Large intestine (tissue), 3 donors: ENCODE measurements at regions not wholly inside any gene's neighbourhood (a gene's known extent, or its start where the extent isn't known, plus 50 kb on each side); places are given as distances from the start of the nearest gene placed in this dataset.

Source experiments
- DNase-seq, 2 donors: peaks; one replicate each; pipeline versions ENCODE4 v3.0.0 to v3.0.0-alpha.2; 2013
- H3K27ac ChIP-seq: one replicate; pipeline ENCODE4 v1.5.1; 2013; ENCODE audit warnings: low read length
- H3K27me3 ChIP-seq: 2 replicates; pipeline ENCODE4 v1.6.1; 2013; ENCODE audit warnings: low read length; ENCODE audit not compliant: control insufficient read depth, insufficient read depth
- H3K36me3 ChIP-seq: 2 replicates; pipeline ENCODE4 v1.6.1; 2013; ENCODE audit warnings: low read length; ENCODE audit not compliant: control insufficient read depth, insufficient read depth
- H3K4me1 ChIP-seq: one replicate; pipeline ENCODE4 v1.6.1; 2013; ENCODE audit warnings: low read length; ENCODE audit not compliant: control insufficient read depth, insufficient read depth
- H3K4me3 ChIP-seq: one replicate; pipeline ENCODE4 v1.5.1; 2013; ENCODE audit warnings: low read length
- H3K9me3 ChIP-seq: one replicate; pipeline ENCODE4 v1.6.1; 2013; ENCODE audit warnings: mild to moderate bottlenecking, low read depth, low read length, moderate library complexity; ENCODE audit not compliant: control insufficient read depth
- WGBS: methylation state at CpG from one replicate; pipeline ENCODE4 v1.1.5; 2013; ENCODE audit warnings: low lambda C conversion rate; ENCODE audit not compliant: insufficient coverage; 5-methylcytosine and 5-hydroxymethylcytosine counted together

- Histone ChIP-seq H3K36me3 (no peaks in the 10 kb centered on the region), H3K4me3 (no peak overlapping the region), H3K27me3 (peaks cover 66% of the 10 kb centered on the region), H3K4me1 (no peaks in the 10 kb centered on the region), H3K9me3 (peaks cover 9% of the 10 kb centered on the region), H3K27ac (no peak overlapping the region)
- no peak for DNase-seq
- WGBS = no CpG with 5 or more reads among the region's 11 CpGs
Observed at GRCh38 chr7:1368184-1368681, 91.0 kb downstream of the MICALL2 start.

- WGBS = no CpG with 5 or more reads among the region's 74 CpGs
- peak in 1 of 2 donors; percentile 8 for DNase-seq
Observed at GRCh38 chr7:1368682-1369571, 90.3 kb downstream of the MICALL2 start.

GRCh38 chr7:1369916-1370657, 89.2 kb downstream of the MICALL2 start:
- 0% methylated on average over 1 of the region's 14 CpGs for WGBS
- Histone ChIP-seq H3K36me3 (no peaks in the 10 kb centered on the region), H3K9me3 (no peaks in the 10 kb centered on the region), H3K4me1 (no peaks in the 10 kb centered on the region), H3K4me3 (no peak overlapping the region), H3K27me3 (peaks cover 71% of the 10 kb centered on the region), H3K27ac (no peak overlapping the region)
- no peak for DNase-seq

More at GRCh38 chr7:1368682-1369571, 90.3 kb downstream of the MICALL2 start:
- Histone ChIP-seq H3K4me3 (no peak overlapping the region), H3K4me1 (no peaks in the 10 kb centered on the region), H3K27ac (no peak overlapping the region), H3K27me3 (peaks cover 67% of the 10 kb centered on the region), H3K36me3 (no peaks in the 10 kb centered on the region), H3K9me3 (peaks cover 7% of the 10 kb centered on the region)

- Histone ChIP-seq H3K36me3 (no peaks in the 10 kb centered on the region), H3K4me3 (no peak overlapping the region), H3K27me3 (peaks cover 73% of the 10 kb centered on the region), H3K4me1 (no peaks in the 10 kb centered on the region), H3K9me3 (no peaks in the 10 kb centered on the region), H3K27ac (no peak overlapping the region)
- 60% methylated on average over 1 of the region's 9 CpGs for WGBS
- DNase-seq = no peak
Observed at GRCh38 chr7:1370738-1371137, 88.5 kb downstream of the MICALL2 start.

GRCh38 chr7:1372063-1372462, 87.2 kb downstream of the MICALL2 start:
- no peaks in the 10 kb centered on the region for H3K36me3 ChIP-seq
- no peak overlapping the region for H3K4me3 ChIP-seq
- peaks cover 68% of the 10 kb centered on the region for H3K27me3 ChIP-seq
- H3K4me1 ChIP-seq = no peaks in the 10 kb centered on the region
- WGBS = no CpG with 5 or more reads among the region's 6 CpGs
- H3K27ac ChIP-seq = no peak overlapping the region
- no peaks in the 10 kb centered on the region for H3K9me3 ChIP-seq
- no peak for DNase-seq

GRCh38 chr7:1372671-1373379, 86.4 kb downstream of the MICALL2 start:
- DNase-seq = no peak
- Histone ChIP-seq H3K9me3 (no peaks in the 10 kb centered on the region), H3K36me3 (no peaks in the 10 kb centered on the region), H3K4me1 (no peaks in the 10 kb centered on the region), H3K27ac (no peak overlapping the region), H3K4me3 (no peak overlapping the region), H3K27me3 (peaks cover 65% of the 10 kb centered on the region)
- WGBS = 50% methylated on average over 2 of the region's 23 CpGs

- 100% methylated on average over 3 of the region's 21 CpGs for WGBS
- H3K9me3 ChIP-seq = no peaks in the 10 kb centered on the region
- H3K27me3 ChIP-seq = peaks cover 46% of the 10 kb centered on the region
- no peaks in the 10 kb centered on the region for H3K36me3 ChIP-seq
- no peak overlapping the region for H3K4me3 ChIP-seq
- H3K27ac ChIP-seq = no peak overlapping the region
- no peak for DNase-seq
- no peaks in the 10 kb centered on the region for H3K4me1 ChIP-seq
Observed at GRCh38 chr7:1377111-1377909, 82.0 kb downstream of the MICALL2 start.

- Histone ChIP-seq H3K27ac (no peak overlapping the region), H3K4me3 (no peak overlapping the region), H3K27me3 (peaks cover 44% of the 10 kb centered on the region), H3K9me3 (peaks cover 9% of the 10 kb centered on the region), H3K36me3 (no peaks in the 10 kb centered on the region), H3K4me1 (no peaks in the 10 kb centered on the region)
- 94% methylated on average over 3 of the region's 3 CpGs for WGBS
- DNase-seq = no peak
Observed at GRCh38 chr7:1378610-1379601, 80.4 kb downstream of the MICALL2 start.

- Histone ChIP-seq H3K27me3 (peaks cover 49% of the 10 kb centered on the region), H3K27ac (no peak overlapping the region)
- no peak for DNase-seq
Observed at GRCh38 chr7:1380231-1380815, 78.9 kb downstream of the MICALL2 start.

More at GRCh38 chr7:1380231-1380815, 78.9 kb downstream of the MICALL2 start:
- Histone ChIP-seq H3K4me1 (no peaks in the 10 kb centered on the region), H3K36me3 (no peaks in the 10 kb centered on the region), H3K9me3 (peaks cover 9% of the 10 kb centered on the region), H3K4me3 (no peak overlapping the region)
- no CpG with 5 or more reads among the region's 15 CpGs for WGBS
